Stimulated activated CD8-positive, alpha-beta memory T cell treated with anti-CD3 and anti-CD28 coated beads, Interleukin-4, amount 100 ng/mL, for 48 hours (primary cell): ENCODE measurements at regions not wholly inside any gene's neighbourhood (a gene's known extent, or its start where the extent isn't known, plus 50 kb on each side); places are given as distances from the start of the nearest gene placed in this dataset.
"Not testable (repeated sequence)": the region's sequence is repeated elsewhere in the genome, so short reads cannot be mapped to it uniquely, and the experiment has no call there.

ENCODE experiments used
- DNase-seq: peaks from one replicate; pipeline ENCODE4 v3.0.0-alpha.2; 2020

DNA sequence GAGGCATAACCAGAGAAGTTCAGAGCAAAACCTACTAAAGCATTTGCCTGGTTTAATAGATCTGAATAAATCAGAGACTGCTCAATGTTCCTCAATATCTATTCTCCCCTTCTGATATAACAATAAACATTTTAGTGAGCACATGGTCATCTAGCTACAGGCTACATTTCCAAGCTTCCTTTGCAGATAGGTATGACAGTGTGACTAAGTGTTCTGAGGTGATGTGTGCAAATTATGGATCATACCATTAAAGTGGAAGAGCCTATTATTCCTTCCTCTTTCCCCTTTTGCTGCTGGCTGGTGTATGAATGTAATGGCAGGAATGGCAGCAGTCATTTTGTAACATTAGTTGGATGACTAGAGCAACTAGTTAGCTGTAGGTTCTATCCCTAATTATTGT, 285.8 kb upstream of the RASA1 start:
- DNase-seq, result no peak

DNA sequence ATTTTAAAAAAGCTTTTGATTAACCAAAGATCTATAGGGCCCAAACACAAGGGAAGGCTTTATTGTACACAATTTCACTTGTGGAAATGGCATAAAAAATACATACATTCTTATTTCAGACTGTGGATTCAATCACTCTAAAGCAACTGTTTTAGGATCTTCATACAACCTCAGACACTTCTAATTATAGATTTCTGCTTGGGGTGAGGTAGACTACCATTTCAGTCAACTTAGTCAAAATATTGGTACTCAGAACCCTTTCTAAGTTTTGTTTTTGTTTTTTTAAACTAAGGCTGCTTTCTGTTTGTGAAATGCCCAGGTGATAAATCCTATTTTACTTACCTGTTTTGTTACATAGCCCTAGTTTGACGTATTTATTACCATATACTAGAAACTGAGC, 284.5 kb upstream of the RASA1 start:
- no peak for DNase-seq

DNA sequence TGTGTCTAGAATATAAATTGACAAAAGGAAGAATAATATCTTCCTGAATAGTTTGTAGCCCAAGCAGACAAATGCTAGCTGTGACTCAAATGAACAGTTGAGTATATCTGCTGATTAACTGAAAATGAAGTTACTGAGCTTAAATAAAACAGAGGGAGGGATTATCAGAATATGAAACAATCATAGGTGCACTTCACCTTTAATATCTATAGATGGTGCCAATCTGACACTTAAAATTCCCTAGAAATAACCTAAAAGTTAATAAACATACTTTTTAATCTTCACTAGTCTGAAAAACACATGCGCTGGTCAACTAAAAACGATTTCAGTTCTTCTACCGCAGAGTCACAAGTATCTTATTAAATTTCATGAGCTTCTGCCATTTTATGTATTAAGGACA, 280.8 kb upstream of the RASA1 start:
- DNase-seq, result no peak

DNA sequence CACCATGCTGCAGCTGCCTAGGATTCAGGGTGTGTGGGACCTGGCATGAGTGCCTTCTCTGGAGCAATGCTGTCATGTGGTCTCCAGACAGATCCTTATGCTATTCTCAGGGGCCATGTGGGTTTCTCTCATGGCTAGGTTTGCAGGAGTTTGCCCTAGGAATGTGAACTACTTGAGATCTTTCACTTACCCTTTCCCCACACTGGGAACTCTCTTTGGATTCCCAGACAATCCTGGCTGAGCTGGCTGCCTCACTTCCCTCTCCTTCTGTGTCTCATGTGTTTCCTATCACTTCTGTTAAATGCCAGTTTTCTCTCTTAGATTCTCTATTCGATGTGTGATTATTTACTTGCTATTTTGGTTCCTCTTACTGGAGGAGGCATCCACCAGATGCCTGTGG, 270.2 kb upstream of the RASA1 start:
- no peak for DNase-seq

DNA sequence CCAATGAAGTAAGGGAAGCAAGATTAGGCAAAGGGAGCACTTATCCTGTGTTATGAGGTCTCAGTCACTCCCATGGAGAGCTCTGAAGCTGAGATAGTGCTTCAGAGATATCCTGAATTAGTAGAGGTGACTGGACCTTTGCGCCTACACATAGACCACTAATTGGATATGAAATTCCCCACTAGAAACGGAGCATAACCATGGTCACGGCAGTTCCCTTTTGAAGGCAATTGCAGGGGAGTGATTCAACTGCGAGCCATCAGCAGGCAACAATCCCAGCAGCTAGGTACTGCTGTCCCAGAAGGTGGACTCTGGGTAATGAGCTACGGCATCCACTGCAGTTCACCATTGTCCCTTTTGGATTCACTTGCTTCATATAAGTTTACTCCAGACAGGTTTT, 267.7 kb upstream of the RASA1 start:
- DNase-seq, result no peak

DNA sequence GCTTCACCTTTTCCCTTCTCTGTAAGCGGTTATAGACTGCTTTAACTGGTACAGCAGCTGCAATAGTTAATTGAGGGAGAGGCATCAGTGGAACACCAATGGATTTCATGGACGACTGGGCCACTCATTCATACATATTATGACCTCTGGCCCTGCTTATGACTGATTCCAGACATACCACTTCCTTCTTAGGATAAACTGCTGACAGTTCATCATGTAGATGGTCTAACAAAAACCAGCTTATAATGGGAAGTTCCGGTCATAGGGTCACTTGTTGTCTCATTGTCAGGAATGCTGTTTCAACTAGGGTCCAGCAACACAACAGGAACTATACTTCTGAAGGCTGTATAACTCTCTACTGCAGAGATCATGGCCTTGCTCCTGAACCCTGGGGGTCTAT, 265.2 kb upstream of the RASA1 start:
- no peak for DNase-seq

DNA sequence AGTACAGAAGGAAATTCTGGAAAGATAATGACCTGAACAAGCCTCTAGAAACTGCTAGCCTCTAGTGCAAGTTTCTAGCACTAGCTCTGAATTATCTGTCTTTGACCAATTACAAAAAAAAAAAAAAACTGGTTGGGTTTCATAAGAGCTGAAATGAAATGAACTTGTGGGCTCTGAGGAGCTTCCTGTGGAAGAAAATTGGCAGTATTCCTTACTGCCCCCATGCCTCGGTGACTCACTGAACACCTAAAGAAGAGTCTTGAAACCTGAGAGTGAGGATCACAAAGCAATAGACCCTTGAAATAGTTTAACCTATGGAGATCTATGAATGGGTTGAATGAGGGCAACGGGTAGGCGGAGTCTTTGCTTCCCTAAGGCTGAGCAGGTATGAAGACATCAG, 263.6 kb upstream of the RASA1 start:
- DNase-seq, result no peak

DNA sequence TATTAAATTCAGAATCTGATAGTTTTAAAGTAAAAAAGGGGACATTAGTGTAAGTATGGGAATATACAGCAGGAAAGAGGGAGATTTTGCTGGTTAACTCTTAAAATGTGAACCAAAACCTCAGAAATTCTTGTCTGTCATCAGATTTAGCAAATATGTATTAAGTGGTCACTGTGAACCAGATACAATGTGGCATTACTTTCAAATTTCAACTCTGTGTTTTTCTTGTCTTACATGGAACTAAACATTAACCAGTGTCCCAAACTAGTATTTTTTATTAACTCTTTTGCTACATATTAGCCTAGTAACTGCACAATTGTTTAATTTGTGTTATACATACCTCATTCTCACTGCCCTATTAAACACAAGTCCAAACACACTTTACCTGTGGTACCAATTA, 259.9 kb upstream of the RASA1 start:
- DNase-seq, result no peak

DNA sequence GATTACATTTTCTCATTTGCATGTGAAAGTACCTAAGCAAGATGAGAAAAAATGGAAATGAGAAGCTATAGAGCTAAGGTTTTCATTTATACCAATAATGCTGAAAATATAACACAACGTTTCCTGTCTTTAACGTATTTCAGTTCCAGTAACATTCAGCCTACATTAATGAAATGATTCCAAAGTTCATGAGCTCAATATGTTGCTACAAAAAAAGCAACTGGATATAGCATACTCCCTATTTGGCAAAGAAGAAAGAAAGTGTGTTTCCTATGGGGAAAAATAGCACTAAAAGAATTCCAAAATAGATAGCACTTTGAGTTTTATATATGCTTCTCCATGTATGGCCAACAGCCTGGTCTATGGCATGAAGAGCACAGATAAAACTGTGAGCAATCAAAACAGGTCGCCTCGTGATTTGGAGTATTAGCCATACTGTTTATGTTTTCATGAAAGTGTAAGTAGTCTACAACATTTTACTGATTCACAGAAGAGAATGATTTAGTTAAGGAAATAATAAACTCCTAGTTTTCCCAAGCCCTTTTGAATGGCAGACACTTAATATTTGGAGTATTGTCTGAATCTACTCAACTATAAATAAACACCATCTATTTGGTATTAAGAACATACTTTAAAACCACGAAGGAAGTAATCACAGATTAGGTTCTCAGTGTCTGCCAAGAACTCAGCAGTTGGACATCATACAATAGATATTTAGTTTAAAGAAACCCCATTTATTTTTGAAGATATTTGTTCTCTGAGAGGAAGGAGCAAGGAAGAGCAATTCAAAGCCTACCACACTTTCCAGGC, 258.7 kb upstream of the RASA1 start:
- no peak for DNase-seq

DNA sequence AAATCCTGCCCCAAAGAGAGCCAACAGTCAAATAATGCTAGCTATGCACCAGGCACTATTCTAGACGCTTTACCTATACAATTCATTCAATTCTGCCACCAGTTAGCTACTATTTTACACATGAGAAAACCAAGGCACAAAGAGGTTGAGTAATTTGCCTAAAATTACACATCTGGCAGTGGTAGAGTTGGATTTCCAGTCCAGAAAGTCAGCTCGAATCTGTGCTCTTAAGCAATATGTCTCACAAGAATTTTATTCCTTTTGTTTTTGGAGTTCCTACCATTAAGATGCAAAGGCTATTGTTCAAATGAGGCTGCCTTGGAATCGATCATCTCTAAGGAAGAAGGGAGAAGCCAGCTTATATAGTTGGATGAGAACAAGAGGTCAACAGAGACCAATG, 256.9 kb upstream of the RASA1 start:
- DNase-seq, result no peak

DNA sequence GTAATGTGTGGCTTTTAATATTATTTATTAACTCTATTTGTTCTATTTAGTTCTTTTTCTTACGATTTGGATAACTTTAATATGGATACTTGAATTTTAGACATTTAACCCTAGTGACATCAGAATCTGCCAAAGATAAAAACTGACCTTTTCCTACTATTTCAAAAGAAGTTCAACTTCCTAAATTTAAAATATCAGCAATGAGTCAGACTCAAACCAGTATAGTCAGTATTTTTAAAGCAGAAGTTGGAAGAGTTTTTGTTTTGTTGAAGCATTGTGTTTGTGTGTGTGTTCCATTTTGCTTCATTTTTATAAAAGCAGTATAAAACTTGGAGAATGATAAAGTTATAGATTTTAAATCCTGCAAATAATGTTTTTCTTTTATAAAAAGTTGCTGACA, 251.8 kb upstream of the RASA1 start:
- no peak for DNase-seq

DNA sequence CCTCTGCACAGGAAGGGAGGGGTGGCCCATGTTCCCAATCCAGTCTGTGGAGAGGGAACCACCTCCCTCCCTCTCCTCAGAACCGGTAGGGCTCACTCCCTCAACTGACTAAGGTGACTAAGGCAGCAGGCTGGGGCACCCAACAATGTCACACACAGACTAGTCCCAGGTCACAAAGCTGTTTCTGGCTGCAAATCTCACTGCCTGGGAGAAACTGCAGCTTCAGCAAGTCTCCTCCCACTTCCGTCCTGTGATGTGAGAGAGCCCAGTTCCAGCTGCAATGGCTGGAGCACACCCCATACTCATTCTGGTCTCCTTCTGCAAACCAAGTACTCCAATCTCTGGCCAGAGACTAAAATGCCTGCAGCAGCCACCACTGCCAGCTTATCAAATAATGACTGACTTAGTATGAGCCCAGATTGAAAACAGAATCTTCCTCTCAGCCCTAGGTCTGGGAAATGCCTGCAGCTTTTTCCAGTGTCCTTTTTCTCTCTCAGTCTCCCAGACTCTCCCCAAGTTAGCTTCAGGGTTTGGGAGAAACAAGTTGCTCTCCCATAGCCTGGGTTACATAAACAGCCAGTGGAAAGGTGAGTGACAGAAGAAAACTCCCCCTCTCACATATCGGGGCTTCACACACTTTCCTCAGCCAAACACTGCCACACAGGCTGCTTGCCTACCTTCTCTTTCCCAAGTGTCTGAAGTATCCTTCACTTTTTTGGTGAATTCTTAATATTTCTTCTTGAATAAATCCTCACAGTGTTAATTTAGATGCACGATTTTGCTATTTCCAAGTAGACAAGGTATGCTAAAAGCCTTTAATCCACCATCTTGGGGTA, 247.4 kb upstream of the RASA1 start:
- DNase-seq, result peak; percentile 30

DNA sequence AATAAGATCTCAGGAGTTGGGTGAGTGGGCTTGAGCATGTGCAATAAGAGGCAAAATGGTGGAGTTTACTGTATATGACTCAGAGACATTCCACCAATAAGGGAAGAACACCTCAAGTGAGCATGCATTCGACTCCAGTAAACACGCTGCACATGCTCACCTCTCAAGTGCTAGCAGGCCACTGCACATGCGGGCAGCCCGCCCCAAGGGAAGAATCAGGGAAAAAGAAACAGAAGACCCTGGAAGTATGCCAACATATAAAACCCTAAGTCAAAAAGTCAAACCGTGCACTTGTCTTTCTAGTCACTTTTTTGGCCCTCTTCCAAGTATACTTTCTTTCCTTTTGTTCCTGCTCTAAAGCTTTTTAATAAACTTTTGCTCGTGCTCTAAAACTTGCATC, 245.3 kb upstream of the RASA1 start:
- no peak for DNase-seq

DNA sequence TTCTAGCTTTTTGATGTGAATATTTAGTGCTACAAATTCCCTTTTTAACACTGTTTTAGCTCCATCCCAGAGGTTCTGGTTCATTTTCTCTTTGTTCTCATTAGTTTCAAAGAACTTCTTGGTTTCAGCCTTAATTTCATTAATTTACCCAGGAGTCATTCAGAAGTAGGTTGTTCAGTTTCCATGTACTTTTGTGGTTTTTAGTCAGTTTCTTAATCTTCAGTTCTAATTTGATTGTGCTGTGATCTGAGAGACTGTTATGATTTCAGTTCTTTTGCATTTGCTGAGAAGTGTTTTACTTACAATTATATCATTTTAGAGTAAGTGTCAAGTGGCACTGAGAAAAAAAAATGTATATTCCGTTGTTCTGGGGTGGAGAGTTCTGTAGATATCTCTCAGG, 240.1 kb upstream of the RASA1 start:
- no peak for DNase-seq

DNA sequence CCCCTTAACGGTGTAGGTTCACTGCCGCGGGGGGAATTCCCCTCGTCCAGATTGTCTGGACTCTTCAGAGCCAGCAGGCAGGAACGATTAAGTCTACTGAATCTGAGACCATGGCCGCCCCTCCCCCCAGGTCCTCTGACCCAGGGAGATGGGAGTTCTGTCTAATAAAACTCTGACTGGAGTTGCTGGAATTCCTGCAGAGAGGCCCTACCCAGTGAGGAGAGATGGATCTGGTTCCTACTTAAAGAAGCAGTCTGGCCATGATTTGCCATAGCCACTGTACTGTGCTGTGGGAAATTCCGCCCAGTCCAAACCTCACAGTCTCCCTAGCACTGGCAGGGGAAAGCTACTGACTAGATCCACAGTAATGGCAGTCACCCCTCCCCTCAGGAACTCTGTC, 237.7 kb upstream of the RASA1 start:
- DNase-seq, result no peak

DNA sequence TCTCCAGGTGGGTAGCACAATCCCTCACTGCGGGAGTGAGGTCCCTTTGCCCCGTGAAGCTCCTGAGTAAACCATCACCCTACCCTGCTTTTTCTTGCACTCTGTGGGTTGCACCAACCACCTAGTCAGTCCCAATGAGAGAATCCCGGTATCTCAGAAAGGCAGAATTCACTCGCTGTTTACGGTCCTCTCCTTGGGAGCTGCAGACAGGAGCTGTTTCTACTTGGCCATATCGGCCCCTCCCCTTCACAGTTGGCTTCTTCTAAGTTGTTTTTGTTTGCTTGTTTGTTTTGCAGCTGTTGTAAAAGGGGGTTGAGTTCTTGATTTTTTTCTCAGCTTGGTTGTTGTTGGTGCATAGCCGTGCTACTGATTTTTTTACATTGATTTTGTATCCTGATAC, 237.0 kb upstream of the RASA1 start:
- no peak for DNase-seq

DNA sequence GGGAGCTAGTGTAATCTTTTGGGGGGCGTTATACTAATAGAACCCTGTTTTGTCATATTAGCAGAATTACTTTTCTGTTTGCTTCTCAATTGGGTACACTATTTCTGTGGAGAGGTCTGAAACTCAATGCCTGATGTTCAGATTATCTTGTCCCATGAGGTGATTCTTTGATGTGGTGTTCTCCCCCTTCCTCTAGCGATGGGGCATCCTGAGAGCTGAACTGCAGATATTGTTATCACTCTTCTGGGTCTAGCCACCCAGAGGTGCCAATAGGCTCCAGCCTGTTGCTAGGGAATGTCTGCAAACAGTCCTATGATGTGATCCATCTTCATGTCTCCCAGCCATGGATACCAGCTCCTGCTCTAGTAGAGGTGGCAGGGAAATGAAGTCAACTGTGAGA, 233.1 kb upstream of the RASA1 start:
- DNase-seq, result no peak

DNA sequence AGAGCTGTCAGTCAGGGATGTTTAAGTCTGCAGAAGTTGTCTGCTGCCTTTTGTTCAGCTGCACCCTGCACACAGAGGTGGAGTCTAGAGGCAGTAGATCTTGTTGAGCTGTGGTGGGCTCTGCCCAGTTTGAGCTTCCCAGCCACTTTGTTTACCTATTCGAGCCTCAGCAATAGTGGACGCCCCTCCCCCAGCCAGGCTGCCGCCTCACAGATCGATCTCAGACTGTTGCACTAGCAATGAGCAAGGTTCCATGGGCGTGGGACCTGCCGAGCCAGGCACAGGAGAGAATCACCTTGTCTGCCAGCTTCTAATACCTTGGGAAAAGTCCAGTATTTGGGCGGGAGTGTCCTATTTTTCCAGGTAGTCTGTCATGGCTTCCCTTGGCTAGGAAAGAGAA, 225.1 kb upstream of the RASA1 start:
- no peak for DNase-seq

DNA sequence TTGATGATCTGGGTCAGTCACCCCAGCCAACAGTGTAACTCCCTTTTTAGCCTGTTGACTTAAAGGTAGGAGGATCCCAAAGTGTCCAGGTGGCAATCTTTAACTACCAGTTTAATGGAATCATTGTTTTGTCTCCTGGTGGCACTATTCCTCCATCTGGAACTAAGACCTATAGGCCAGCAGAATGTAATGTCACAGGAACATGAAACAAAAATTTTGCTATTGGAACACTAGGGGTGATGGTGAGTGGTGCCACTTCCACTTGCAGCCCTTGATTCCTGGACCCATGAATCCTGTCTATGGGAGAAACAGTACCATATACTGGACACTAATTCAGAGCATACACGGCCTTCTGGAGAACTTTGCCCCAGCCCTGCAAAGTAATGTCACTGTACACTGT, 219.5 kb upstream of the RASA1 start:
- no peak for DNase-seq

DNA sequence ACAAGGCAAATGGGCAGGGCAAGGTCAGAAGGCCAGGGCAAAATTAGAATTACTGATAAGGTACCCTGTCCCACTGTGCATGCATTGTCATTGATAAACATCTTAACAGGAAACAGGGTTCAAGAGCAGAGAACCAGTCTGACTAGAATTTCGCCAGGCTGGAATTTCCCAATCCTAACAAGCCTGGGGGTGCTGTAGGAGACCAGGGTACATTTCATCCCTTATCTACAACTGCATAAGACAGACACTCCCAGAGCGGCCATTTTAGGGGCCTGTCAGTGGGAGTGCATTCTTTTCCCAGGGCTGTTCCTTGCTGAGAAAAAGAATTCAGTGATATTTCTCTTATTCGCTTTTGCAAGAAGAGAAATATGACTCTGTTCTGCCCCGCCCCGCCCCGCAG, 218.7 kb upstream of the RASA1 start:
- not testable (repeated sequence) for DNase-seq

DNA sequence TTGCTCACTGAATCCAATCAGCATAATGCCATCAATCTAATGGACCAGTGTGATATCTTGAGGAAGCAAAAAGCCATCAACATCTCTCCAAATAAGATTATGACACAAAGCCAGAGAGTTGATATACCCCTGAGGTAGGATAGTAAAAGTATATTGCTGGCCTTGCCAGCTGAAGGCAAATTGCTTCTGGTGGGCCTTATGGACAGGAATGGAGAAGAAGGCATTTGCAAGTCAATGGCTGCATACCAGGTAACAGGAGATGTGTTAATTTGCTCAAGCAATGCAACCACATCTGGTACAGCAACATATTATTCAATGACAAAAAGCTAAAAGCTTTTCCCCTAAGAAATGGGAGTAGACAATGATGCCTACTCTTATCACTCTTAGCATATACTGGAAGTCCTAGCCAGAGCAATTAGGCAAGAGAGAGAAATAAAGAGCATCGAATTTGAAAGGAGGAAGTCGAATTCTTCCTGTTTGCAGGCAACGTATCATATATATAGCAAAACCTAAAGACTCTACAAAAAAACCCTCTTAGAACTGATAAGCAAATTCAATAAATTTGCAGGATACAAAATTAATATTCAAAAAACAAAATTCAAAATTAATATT, 216.1 kb upstream of the RASA1 start:
- no peak for DNase-seq

DNA sequence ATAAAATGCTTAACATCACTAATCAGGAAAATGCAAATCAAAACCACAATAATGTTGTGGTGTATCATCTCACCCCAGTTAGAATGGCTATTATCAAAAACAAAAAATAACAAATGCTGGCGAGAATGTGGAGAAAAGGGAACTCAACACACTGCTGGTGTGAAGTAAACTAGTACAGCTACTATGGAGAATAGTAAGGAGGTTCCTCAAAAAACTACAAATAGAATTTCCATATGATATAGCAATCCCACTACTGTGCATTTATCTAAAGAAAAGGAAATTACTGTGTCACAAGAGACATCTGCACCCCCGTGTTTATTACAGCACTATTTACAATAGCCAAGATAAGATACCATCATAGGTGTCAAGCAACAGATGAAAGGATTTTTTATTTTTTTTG, 214.5 kb upstream of the RASA1 start:
- no peak for DNase-seq

DNA sequence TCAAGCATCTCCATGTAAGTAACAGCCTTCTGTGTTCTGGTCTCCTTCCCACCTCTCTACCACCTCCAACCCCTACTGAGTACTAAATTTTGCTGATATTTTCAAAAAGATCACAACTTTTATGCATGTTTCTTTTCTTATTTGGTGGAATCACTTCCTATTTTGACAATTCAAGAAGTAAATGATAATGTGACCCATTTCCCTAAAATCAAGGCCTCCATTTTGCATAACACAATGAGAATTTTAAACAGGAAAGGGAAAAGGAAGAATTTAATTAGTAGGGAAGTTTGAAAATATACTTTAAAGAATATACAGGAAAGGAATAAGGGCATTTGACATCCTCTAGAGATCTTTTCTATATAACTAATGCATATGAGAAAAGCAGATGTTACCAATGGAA, 212.9 kb upstream of the RASA1 start:
- DNase-seq, result no peak

DNA sequence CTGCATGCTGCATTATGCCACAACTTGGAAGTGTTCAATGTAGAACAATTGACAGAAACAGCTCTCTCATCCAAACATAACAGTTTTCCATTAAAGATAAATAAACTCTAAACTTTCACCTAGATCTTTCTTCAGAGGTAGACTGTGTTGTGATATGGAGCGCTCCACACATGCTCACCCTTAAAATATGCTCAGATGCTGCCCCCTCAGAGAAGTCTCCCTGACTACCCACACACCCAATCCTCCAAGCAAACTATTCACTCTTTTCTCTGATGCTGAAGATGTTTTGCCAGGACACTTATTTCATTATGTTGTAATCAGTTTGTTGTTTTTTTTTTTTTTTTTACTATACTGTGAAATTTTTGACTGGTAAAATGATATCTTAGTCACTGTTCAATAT, 206.6 kb upstream of the RASA1 start:
- no peak for DNase-seq
